HG03103 (cell line): ENCODE measurements at regions not wholly inside any gene's neighbourhood (a gene's known extent, or its start where the extent isn't known, plus 50 kb on each side); places are given as distances from the start of the nearest gene placed in this dataset.

Source experiments
- ATAC-seq: cut with Tn5 transposase; IDR thresholded peaks from one replicate; pipeline ENCODE4 v1.9.1; 2021; ENCODE audit warnings: low read depth; ENCODE audit not compliant: unreplicated experiment

DNA sequence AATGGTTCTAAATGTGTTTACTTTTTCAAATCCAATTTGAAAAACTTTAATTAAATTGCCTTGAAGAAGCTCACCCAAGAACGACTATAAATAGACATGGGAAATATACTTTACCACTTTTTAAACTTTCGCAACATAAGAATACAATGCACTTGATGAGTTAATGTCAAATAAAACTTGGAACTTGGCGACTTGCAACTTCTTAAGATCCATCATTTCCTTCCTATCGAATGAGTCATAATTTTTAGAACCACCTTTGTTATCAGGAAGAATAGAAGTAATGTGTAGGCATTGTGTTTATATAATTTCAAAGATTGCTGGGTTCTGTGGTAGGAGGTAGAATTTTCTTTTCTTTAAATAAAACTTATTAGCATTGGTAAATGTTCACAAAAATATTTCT, 1417.4 kb upstream of the FLRT2 start:
- ATAC-seq: no peak

DNA sequence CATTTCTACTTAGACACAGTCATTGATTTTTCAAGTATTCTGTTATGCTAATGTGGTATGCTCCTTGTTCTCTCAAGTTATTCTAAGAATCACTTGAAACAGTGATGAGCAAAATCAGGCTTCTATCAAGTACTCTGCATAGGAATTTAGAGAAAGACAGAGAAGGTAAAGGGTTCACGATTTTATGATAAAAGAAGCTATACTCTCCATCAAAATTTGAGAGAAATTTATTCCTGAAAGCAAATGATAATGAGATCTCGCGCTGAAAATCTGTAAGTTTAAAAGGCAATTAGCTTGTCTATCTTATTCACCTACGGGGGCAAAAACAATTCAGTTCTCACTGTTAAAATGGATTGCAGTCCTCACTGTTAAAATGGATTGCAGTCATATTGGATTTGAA, 1404.3 kb upstream of the FLRT2 start:
- ATAC-seq: no peak

DNA sequence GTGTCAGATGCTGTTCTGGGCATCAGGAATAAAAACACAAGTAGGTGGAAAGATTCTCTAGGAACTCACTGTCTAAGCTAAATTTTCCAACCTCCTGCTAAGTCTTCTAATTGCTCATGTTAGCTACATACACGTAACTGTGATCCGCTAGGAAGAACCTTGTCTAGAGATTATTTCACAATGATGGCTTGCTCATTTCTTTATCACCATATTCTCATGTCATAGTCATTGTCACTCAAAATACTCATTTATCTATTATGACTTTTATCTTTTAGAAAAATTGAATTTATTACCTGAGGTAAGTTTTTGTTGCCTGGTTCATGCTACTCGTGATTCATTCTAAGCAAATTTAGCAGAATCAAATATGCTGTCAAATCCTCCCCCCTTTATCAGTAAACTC, 1402.4 kb upstream of the FLRT2 start:
- no peak for ATAC-seq

DNA sequence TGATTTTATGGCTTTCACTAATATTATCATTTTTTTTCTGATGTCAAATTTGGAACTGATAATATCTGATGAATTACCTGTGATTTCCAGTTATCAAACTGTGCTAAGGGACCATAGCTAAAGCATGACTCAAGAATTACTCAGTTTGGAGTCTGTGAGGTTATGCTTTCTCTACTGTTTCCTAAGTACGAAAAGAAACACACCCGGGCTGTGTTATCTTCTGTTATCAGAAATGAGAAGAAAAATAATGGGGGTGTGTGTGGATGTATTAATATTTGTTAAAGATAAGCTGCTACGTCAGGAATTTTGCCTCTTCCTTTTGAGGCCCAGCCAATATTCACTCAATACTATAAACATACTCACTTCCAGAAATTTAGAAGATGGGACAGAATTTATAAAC, 1401.9 kb upstream of the FLRT2 start:
- ATAC-seq: no peak

DNA sequence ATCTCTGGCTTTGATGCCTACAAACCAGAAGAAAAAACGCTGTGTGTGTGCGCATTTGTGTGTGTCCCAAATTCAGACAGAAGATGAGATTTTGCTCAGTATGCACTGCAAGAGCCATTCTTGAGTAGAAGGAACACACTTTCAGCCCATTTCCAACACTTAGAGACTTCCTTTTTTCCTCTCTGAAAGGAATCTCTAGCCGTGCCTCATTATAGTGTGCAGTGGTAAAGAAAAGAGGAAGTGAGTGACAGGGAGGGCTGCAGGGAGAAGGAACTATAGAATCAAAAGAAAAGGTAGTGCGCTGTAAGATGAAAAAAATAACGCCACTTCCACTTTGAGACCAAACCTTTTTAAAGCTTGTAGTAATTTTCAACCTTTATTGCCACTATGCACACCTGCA, 1400.9 kb upstream of the FLRT2 start:
- ATAC-seq: no peak

DNA sequence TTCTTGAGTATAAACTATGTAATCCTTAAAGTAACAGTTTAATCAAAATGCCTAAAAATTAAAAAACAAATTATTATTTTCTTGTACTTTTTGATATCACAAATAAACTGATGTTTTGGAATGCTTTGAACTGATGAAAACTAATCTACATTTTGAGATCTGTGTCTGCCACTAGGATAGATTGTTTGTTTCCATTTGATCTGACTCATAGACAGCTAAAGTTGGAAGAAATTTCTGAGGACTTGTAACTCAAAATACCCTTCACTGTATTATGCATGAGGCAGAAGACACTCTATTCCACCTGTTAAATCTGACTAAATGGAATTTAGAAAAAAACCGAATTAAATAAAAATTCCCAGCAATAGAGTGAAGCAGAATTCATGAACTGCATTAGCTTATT, 1400.0 kb upstream of the FLRT2 start:
- no peak for ATAC-seq

DNA sequence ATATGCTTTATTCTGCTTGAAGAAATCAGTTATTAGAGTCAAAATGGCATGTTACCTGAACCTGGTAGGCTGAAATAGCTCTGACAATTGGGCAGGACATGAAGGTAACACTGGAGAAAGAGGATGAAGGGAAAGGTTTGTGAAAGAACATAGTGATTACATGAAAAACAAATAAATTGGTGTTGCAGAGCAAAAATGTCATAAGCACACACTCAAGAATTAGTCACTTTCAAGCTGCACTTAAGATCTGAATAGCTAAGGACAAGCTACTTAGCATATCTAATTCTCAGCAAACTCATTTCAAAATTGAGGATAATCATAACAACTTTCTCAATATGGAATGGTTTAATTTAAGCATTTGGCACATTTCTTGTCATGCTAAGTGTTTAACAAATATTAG, 1398.0 kb upstream of the FLRT2 start:
- no peak for ATAC-seq

DNA sequence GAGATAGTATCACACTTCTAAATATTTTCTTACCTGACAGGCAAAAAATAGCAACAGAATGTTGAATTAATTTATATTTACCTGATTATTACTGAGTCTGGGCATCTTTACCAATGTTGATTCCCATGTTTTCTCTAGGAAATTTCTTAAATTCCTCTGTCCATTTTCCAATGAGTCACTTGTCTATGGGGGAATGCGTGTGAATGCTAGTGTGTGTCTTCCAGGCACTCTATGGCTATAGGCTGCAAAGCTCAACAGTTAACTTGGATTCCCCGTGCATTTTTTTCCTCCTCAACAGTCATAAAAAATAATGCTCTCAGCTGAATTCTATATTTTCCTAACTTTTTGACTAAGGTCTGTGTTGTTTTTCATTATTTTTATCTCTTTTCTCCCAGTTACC, 1385.8 kb upstream of the FLRT2 start:
- ATAC-seq: no peak

DNA sequence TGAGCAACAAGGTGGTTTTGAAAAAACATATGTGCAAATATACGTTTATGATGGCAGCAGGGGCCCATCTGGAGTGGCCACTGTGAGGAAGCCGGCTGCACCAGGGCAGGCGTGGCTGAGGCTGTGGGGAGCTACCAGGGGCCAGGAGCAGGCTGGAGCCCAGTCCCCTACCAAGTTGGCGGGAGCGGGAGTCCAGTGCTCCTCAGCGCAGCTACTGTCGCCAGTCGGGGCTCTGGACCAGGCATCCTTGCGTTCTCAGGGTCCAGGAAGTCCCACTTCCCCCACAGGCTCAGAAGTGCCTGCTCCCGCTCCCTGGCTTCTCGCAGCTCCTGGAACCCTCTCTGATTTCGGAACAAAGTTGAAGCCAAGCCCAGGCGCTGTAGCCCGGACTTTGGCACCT, 1377.5 kb upstream of the FLRT2 start:
- no peak for ATAC-seq

DNA sequence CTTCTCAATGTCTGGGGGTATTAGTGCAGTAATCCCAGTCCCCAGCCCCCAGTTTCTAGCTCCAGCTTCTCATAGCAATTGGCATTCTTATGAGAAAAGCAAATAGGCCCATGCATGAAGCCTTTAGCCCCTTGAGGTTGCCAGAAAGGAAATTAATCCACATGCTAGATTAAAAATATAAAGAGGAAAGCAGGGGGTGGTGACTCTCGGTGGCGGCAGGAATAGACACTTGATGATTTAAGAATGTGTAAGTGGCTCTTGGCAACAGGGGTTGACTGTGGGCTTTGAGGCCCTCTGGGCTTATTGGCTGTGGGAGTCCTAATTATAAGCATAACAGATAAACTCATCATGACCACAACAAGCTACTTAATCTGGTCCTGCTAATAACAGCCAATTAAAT, 1367.3 kb upstream of the FLRT2 start:
- ATAC-seq: no peak

DNA sequence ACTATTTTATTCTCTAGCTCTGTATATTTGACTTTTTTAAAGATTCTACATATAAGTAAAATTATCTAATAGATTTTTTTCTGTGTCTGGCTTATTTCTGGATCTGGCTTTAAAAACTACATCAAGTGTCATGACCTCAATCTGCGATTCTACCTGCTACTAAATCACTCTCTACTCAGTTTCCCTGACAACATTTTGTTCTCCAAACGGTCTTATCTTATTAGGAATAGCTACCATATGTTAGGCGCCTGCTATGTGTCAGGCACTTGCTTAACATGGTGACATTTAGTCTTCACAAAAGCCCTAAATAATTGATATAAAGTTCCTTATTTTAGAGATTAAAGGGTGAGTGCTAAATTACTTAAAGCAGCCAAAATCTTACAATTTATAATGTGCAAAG, 1362.9 kb upstream of the FLRT2 start:
- no peak for ATAC-seq

DNA sequence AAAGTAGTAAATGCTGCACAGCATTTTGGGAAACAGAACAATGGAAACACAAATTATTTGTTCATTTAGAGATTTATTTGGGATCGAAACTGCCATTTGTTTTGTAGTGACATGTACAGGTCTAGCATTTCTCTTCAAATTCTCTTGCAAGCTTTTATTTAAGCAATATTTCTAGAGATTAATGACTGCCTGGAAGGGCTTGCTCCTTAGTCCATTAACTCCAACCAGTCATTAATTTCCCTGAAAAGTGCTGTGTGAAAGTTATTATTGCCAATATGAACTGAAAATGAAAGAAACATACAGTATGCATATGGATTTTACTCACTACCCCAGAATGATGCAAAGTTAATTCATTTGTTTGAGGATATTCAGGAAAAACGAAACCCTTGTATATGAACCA, 1349.6 kb upstream of the FLRT2 start:
- no peak for ATAC-seq

DNA sequence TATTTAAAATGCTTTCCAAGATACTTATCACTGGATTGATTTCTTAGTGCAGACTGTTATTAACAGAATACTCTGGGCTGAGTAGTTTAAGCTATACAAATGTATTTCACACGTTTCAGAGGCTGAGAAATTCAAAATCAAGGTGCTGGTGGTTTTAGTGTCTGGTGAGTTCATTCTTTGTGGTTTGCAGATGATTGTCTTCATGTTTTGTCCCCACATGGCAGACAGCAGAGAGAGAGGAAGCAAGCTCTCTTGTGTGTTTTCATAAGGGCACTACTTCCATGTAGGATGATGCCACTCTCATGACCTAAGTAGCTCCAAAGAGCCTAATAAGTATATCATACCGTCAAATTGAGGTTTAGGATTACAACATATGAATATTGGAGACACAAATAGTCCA, 1348.9 kb upstream of the FLRT2 start:
- ATAC-seq: no peak

DNA sequence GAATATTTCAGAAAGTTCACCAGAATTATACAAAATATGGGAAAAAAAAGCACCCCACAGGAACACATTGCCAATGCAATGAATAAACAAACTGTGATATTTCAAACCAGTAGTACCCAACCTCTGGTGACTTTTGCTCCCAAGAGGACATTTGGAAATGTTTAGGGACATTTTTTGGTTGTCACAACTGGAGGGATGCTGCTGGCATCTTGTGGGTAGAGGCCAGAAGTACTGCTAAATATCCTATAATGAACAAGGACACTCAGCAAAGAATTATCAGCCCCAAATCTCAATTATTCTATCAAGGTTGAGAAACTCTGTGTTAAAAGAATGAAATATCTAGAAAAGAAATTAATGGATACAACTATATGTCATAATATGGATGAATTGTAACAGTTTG, 1334.4 kb upstream of the FLRT2 start:
- no peak for ATAC-seq

DNA sequence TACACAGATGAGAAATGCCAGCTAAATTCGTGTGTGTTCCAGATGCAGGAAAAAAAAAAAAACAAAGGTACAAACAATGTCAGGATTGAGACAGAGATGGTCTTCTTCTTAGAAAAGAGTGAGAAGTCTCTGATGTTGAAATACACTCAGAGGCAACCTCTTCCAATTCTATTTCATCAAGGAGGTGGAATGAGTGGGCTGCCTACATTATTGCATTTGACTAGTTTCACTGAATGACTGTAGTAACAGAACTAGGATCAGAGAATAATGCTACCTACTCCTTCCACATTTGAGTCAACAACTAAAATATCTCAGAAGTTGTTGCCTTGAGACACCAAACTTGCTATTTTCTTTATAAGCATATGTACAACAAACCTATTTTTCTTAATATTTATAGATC, 1332.2 kb upstream of the FLRT2 start:
- ATAC-seq: no peak

DNA sequence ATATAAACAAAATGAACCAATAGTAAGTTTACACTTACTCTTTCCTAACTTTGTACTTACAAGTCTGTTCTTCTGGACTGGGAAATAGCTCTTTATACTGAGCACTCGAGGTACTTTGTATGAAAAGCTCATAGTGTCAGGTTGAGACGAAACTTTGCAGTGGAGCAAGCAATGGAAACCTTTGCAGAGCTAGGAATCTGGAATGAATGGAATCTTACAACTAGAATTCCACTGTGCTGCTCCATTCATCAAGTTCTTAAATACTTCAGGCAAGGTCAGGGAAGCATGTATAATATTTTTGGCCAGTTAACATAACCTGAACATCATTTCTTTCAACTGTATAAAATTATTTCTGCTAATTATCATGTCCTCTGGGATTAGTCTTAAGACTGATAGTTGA, 1327.5 kb upstream of the FLRT2 start:
- no peak for ATAC-seq

DNA sequence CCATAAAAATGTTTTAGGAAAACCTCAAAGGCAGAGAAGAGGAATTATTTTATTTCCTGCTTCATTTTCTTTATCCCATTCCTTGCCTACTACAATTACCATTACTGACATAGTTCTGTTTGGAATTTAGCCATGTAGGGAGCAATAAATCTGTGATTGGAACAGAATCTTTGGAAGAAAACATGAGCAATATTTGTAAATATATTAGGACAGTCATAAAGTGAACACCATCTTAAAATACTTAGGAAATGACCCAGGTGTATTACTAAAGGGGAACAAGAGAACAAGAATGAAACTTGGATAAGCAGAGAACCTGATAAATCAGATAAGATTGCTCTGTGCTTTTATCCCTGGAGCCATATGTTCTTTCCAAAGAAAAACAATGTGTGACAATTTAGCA, 1326.0 kb upstream of the FLRT2 start:
- ATAC-seq: no peak

DNA sequence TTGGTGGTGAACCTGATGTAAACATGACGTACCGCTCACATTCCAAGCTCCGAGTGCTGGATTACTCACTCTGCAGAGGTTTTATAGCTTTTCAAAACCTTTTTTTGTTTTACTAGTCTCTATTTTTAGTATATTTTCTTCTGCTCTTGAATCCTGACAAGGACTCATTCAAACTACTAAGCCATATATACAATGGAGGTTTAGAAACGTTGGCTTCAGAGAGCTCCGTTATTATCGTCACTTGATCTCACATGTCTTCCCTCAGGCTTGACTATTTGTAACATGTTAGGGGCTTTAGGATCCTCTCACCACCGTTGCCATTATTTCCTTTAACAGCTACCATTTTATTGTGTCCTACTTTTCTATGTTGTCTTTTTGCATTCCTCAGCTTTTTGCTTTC, 1321.5 kb upstream of the FLRT2 start:
- ATAC-seq: no peak

DNA sequence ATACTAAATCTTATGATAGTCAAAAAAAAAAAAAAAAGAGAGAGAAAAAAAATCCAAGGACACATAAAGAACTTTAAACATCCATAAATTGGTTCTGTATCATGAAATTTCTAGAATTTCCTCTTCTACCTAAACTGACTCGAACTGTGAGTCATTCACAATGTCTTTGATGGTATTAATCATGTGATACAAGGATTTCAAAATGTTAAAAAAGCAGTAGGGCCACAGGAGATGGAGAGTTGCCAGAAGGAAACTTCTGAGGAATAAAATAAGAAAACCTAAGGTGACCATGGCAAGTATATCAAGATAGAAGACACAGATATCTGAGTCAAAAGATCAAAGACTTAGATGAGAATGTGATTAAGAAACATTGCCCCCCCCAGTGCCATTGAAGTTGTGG, 1320.9 kb upstream of the FLRT2 start:
- no peak for ATAC-seq

DNA sequence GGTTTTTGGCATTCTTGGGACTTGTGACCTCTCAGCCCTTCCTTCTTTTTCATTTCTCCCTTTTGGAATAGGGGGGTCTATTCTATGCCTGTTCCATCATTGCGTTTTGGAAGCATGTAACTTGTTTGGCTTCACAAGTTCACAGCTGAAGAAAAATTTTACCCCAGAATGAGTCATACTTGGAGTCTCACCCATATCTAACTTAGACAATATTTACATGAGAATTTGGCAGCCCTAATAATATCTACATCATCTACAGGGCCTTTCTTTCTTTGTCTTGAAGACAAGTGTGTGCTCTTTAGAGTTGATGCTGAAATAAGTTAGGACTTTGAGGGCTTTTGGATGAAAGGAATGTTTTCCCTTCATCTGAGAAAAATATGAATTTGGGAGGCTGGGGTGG, 1312.9 kb upstream of the FLRT2 start:
- no peak for ATAC-seq

DNA sequence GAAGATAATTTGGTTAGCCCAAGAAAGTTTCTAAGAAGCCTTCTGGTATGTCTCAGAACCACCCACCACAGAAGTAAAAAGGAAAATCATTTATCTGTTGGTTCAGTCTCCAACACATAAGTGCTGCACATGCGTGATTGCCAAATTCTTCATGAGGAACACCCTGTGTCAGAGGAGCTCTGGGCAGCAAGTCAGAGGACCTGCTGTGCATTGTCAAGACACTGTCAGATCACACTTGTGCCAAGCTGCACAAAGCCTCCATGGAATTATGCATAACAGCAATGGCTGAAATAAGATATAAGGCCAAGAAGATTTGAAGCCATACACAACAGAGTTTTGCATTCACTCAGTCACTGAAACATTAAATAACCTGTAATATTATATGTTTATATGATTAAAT, 1304.7 kb upstream of the FLRT2 start:
- ATAC-seq: no peak

DNA sequence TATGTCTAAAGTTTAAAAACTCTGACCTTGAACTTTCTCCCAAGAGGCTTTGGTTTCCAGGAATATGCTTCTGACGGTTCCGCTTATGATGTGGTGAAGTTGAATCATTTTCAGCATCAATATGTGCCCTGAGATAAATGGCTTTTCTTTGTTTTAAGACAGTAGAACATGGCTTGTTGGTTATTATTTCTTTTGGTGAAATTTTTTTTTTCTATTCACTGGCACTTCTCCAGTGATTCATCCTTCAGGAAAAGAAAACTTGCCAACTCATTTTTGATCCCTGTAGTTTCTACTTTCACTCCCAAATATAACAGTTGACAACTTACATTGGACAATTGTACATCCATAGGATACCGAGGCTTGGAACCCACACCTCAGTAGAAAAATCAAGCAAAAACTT, 1301.2 kb upstream of the FLRT2 start:
- no peak for ATAC-seq

DNA sequence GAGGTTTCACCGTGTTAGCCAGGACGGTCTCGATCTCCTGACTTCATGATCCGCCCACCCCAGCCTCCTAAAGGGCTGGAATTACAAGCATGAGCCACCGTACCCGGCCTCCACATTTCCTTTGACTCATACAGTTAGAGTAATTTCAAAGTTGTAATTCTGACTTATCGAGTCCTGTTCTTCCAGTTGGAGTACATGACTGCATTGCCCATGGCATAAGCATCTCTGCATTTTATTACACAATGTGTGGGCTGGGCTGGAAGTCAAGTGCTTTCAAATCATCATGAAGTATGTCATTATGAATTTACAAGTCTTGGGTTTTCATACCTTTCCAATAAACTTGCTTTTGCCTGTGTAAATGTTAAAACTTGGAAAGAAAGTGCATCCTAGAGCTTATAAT, 1295.7 kb upstream of the FLRT2 start:
- ATAC-seq: no peak

DNA sequence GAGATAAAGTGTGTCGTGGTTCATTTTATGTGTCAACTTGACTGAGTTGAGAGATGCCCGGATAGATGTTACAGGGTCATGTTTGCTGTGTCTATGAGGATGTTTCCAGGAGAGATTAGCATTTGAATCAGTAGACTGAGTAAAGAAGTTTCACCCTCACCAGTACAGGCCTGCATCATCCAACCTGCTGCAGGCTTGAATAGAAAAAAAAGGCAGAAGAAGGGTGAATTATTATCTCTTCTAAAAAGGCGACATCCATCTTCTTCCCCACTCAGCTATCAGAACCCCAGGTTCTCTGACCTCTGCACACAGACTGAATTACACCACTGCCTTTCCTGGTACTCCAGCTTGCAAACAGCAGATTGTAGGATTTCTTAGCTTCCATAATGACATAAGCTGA, 1293.7 kb upstream of the FLRT2 start:
- no peak for ATAC-seq
